ENCODE measurements at regions not wholly inside any gene's neighbourhood (a gene's known extent, or its start where the extent isn't known, plus 50 kb on each side); places are given as distances from the start of the nearest gene placed in this dataset.

DNA sequence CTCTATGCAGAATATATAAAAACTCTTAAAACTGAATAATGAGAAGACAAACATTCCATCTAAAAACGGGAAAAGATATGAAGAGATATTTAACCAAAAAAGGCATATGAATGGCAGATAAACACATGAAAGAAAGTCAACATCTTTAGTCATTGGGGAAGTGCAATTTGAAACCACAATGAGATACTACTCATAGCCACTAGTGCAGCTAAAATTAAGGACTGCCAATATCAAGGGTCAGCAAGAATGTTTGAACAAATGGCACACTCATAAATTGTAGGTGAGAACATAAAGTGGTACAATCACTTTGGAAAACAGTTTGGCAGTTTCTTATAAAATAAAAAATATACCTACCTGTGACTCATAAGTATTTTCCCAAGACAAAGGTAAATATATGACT, 534.9 kb upstream of the DIPK2B start:
- Histone ChIP-seq H3K79me2 (ENCODE audit: insufficient read depth, low read length) (no peaks in the 10 kb centered on the region), H3K36me3 (replicated peaks in 1 of 2; ENCODE audit: control insufficient read depth in 1 of 2, insufficient read depth in 2 of 2, low read length in 2 of 2) (no peaks in the 10 kb centered on the region), H3K9ac (ENCODE audit: insufficient read depth, low read length, poor library complexity, severe bottlenecking) (no peak overlapping the region), H3K4me2 (replicated peaks; ENCODE audit: extremely low read depth, low read length, poor library complexity, severe bottlenecking) (no peak overlapping the region), H3K27ac (ENCODE audit: low read depth in 1 of 2, low read length in 2 of 2) (no peak overlapping the region), H2AFZ (ENCODE audit: insufficient read depth, low read depth, low read length, poor library complexity, severe bottlenecking) (no peak overlapping the region), H3K4me1 (ENCODE audit: control insufficient read depth in 1 of 2, insufficient read depth in 2 of 2, low read length in 2 of 2) (no peaks in the 10 kb centered on the region), H4K20me1 (ENCODE audit: insufficient read depth, low read length) (no peaks in the 10 kb centered on the region), H3K27me3 (ENCODE audit: control insufficient read depth in 2 of 2, insufficient read depth in 2 of 2, low read length in 2 of 2) (peaks cover 0 to 50% of the 10 kb centered on the region in 2 donors), H3K9me3 (replicated peaks in 1 of 2; ENCODE audit: control insufficient read depth in 1 of 2, insufficient read depth in 1 of 2, low read length in 2 of 2) (peaks cover 4 to 13% of the 10 kb centered on the region in 2 donors), H3K4me3 (replicated peaks in 1 of 3; ENCODE audit: low read depth in 2 of 3, low read length in 3 of 3) (no peak overlapping the region)
- no peak overlapping the region for H3K4me3 Mint-ChIP-seq
- intact Hi-C loops (cut with micrococcal nuclease) = no loop called here
- no peak for DNase-seq
- WGBS (ENCODE audit: insufficient coverage) = no CpG with 5 or more reads among the region's 1 CpG
- H3K4me1 Mint-ChIP-seq = peaks cover 2% of the 10 kb centered on the region
- H3K27me3 Mint-ChIP-seq (ENCODE audit: low read depth in 3 of 3) = peaks cover 0 to 43% (median 2%) of the 10 kb centered on the region in 3 donors
- no peak overlapping the region for H3K27ac Mint-ChIP-seq
- TF ChIP-seq, protein P1, sequence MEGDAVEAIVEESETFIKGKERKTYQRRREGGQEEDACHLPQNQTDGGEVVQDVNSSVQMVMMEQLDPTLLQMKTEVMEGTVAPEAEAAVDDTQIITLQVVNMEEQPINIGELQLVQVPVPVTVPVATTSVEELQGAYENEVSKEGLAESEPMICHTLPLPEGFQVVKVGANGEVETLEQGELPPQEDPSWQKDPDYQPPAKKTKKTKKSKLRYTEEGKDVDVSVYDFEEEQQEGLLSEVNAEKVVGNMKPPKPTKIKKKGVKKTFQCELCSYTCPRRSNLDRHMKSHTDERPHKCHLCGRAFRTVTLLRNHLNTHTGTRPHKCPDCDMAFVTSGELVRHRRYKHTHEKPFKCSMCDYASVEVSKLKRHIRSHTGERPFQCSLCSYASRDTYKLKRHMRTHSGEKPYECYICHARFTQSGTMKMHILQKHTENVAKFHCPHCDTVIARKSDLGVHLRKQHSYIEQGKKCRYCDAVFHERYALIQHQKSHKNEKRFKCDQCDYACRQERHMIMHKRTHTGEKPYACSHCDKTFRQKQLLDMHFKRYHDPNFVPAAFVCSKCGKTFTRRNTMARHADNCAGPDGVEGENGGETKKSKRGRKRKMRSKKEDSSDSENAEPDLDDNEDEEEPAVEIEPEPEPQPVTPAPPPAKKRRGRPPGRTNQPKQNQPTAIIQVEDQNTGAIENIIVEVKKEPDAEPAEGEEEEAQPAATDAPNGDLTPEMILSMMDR (IDR thresholded peaks at IDR 0.05) = no peak
- H3K36me3 Mint-ChIP-seq = peaks cover 0 to 4% of the 10 kb centered on the region in 2 donors
- H3K9me3 Mint-ChIP-seq = peaks cover 0 to 10% (median 6%) of the 10 kb centered on the region in 7 donors

DNA sequence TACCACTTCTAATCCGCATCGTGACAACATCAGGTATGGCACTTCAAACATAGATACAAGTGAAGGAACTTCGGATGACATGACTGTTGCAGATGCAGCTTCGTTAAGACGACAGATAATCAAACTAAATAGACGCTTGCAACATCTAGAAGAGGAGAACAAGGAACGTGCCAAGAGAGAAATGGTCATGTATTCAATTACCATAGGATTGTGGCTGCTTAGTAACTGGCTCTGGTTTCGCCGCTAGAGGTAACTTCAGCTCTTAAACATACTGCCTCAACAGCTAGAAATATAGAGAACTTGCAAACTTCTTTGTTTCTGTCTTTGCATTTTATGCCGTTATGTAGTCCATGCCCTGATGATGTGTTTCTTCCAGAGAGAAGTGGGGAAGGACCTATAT, 530.8 kb upstream of the DIPK2B start:
- H3K9me3 Mint-ChIP-seq = peaks cover 0 to 10% (median 5%) of the 10 kb centered on the region in 7 donors
- peaks cover 0 to 36% of the 10 kb centered on the region in 2 donors for H3K27me3 ChIP-seq (ENCODE audit: control insufficient read depth in 2 of 2, insufficient read depth in 2 of 2, low read length in 2 of 2)
- DNase-seq = no peak
- no peak overlapping the region for H2AFZ ChIP-seq (ENCODE audit: insufficient read depth, low read depth, low read length, poor library complexity, severe bottlenecking)
- H3K27ac ChIP-seq (ENCODE audit: low read depth in 1 of 2, low read length in 2 of 2) = no peak overlapping the region
- no peak overlapping the region for H3K4me2 ChIP-seq (replicated peaks; ENCODE audit: extremely low read depth, low read length, poor library complexity, severe bottlenecking)
- H3K4me1 ChIP-seq (ENCODE audit: control insufficient read depth in 1 of 2, insufficient read depth in 2 of 2, low read length in 2 of 2) = no peaks in the 10 kb centered on the region
- H4K20me1 ChIP-seq (ENCODE audit: insufficient read depth, low read length) = no peaks in the 10 kb centered on the region
- peaks cover 2% of the 10 kb centered on the region for H3K4me1 Mint-ChIP-seq
- H3K9ac ChIP-seq (ENCODE audit: insufficient read depth, low read length, poor library complexity, severe bottlenecking) = no peak overlapping the region
- H3K36me3 Mint-ChIP-seq = peaks cover 0 to 4% of the 10 kb centered on the region in 2 donors
- intact Hi-C loops (cut with micrococcal nuclease) = no loop called here
- H3K27me3 Mint-ChIP-seq (ENCODE audit: low read depth in 3 of 3) = peaks cover 0 to 53% (median 2%) of the 10 kb centered on the region in 3 donors
- H3K4me3 Mint-ChIP-seq = no peak overlapping the region
- TF ChIP-seq, protein P1 (IDR thresholded peaks at IDR 0.05) = no peak
- no peaks in the 10 kb centered on the region for H3K79me2 ChIP-seq (ENCODE audit: insufficient read depth, low read length)
- H3K4me3 ChIP-seq (replicated peaks in 1 of 3; ENCODE audit: low read depth in 2 of 3, low read length in 3 of 3) = no peak overlapping the region
- H3K36me3 ChIP-seq (replicated peaks in 1 of 2; ENCODE audit: control insufficient read depth in 1 of 2, insufficient read depth in 2 of 2, low read length in 2 of 2) = no peaks in the 10 kb centered on the region
- peaks cover 4 to 13% of the 10 kb centered on the region in 2 donors for H3K9me3 ChIP-seq (replicated peaks in 1 of 2; ENCODE audit: control insufficient read depth in 1 of 2, insufficient read depth in 1 of 2, low read length in 2 of 2)
- no CpG with 5 or more reads among the region's 10 CpGs for WGBS (ENCODE audit: insufficient coverage)
- no peak overlapping the region for H3K27ac Mint-ChIP-seq
